Neural progenitor cell (in vitro differentiated cells): ENCODE measurements at regions not wholly inside any gene's neighbourhood (a gene's known extent, or its start where the extent isn't known, plus 50 kb on each side); places are given as distances from the start of the nearest gene placed in this dataset.

ENCODE experiments used
- DNase-seq: peaks from one replicate; pipeline ENCODE4 v3.0.0-alpha.2; 2016; ENCODE audit warnings: low spot score
- H2AFZ ChIP-seq: fragments of 200-600 bp; sonication (generic); replicated peaks from 2 replicates; pipeline ENCODE4 v1.6.1; 2016; ENCODE audit warnings: antibody characterized with exemption
- H3F3A ChIP-seq: fragments of 200-600 bp; sonication (generic); 2 replicates; pipeline ENCODE4 v1.6.1; 2016; ENCODE audit warnings: antibody characterized with exemption, low read depth
- H3K27ac ChIP-seq: fragments of 200-600 bp; sonication (generic); 2 replicates; pipeline ENCODE4 v1.5.1; 2016; ENCODE audit warnings: mild to moderate bottlenecking
- H3K27me3 ChIP-seq: fragments of 200-600 bp; sonication (generic); 2 replicates; pipeline ENCODE4 v1.6.1; 2016; ENCODE audit warnings: mild to moderate bottlenecking, moderate library complexity
- H3K36me3 ChIP-seq: fragments of 200-600 bp; sonication (generic); 2 replicates; pipeline ENCODE4 v1.5.1; 2016
- H3K4me1 ChIP-seq: fragments of 200-600 bp; sonication (generic); 2 replicates; pipeline ENCODE4 v1.6.1; 2016; ENCODE audit warnings: mixed run types
- H3K4me2 ChIP-seq: fragments of 200-600 bp; sonication (generic); 2 replicates; pipeline ENCODE4 v1.6.1; 2016
- H3K4me3 ChIP-seq: fragments of 200-600 bp; sonication (generic); 2 replicates; pipeline ENCODE4 v1.5.1; 2016
- H3K79me2 ChIP-seq: fragments of 200-600 bp; sonication (generic); 2 replicates; pipeline ENCODE4 v1.6.1; 2016; ENCODE audit warnings: low read depth
- H3K9ac ChIP-seq: fragments of 200-600 bp; sonication (generic); 2 replicates; pipeline ENCODE4 v1.6.1; 2016
- H3K9me3 ChIP-seq: fragments of 200-600 bp; sonication (generic); 2 replicates; pipeline ENCODE4 v1.5.1; 2016; ENCODE audit warnings: low read depth
- H4K20me1 ChIP-seq: fragments of 200-600 bp; sonication (generic); 2 replicates; pipeline ENCODE4 v1.6.1; 2016; ENCODE audit warnings: low read depth
- H3K27ac Mint-ChIP-seq: 3 replicates; pipeline ENCODE4 v1.8.0; 2021; ENCODE audit warnings: mixed read lengths
- H3K27me3 Mint-ChIP-seq: 2 replicates; pipeline ENCODE4 v1.8.0; 2022; ENCODE audit warnings: low read depth, mild to moderate bottlenecking, inconsistent platforms, moderate library complexity, mixed read lengths; ENCODE audit not compliant: insufficient read depth
- H3K36me3 Mint-ChIP-seq: 3 replicates; pipeline ENCODE4 v1.8.0; 2021; ENCODE audit warnings: mixed read lengths
- H3K4me1 Mint-ChIP-seq: 3 replicates; pipeline ENCODE4 v1.8.0; 2021; ENCODE audit warnings: mixed read lengths
- H3K4me3 Mint-ChIP-seq: 3 replicates; pipeline ENCODE4 v1.8.0; 2021; ENCODE audit warnings: mild to moderate bottlenecking, moderate library complexity, mixed read lengths
- H3K9me3 Mint-ChIP-seq: 3 replicates; pipeline ENCODE4 v1.8.0; 2020; ENCODE audit warnings: mixed read lengths
- EZH2 ChIP-seq: fragments of 200-600 bp; sonication (generic); IDR thresholded peaks from 2 replicates; pipeline ENCODE4 v1.6.1; 2017; ENCODE audit warnings: antibody characterized with exemption, mild to moderate bottlenecking, moderate library complexity
- EZH2phosphoT487 ChIP-seq: fragments of 200-600 bp; sonication (generic); IDR thresholded peaks from 2 replicates; pipeline ENCODE4 v1.6.1; 2017; ENCODE audit warnings: antibody characterized with exemption
- TF ChIP-seq, protein P1 (sequence below): fragments of 200-600 bp; sonication (generic); IDR thresholded peaks from 2 replicates; pipeline ENCODE4 v1.5.1; 2017; ENCODE audit warnings: antibody characterized with exemption, mild to moderate bottlenecking

DNA sequence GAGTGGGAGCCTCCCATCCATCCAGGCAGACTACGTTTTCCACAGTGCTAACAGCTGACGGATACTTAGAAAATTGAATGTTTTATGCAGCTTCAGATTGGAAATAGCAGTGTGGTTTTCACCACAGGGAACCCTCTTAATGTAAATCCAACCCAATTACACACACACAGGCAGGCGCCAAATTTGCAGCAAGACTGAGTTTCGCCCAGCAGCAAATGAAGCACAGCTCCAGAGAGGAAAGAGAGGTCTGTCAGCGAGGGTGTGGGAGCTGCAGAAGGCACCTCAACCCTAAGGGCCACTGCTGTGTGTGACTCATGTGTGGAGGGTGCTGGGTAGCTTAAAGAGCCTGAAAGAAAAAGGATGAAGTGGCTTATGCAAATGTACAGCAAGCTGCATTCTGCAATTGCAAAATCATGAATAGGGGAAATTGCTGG, 365.7 kb downstream of the MAFB start:
- H4K20me1 ChIP-seq: no peaks in the 10 kb centered on the region
- no peak overlapping the region for H3K4me2 ChIP-seq
- no peak for DNase-seq
- peaks cover 6% of the 10 kb centered on the region for H3K4me1 ChIP-seq
- no peak overlapping the region for H3K9ac ChIP-seq
- no peak for TF ChIP-seq EZH2
- TF ChIP-seq, protein P1, sequence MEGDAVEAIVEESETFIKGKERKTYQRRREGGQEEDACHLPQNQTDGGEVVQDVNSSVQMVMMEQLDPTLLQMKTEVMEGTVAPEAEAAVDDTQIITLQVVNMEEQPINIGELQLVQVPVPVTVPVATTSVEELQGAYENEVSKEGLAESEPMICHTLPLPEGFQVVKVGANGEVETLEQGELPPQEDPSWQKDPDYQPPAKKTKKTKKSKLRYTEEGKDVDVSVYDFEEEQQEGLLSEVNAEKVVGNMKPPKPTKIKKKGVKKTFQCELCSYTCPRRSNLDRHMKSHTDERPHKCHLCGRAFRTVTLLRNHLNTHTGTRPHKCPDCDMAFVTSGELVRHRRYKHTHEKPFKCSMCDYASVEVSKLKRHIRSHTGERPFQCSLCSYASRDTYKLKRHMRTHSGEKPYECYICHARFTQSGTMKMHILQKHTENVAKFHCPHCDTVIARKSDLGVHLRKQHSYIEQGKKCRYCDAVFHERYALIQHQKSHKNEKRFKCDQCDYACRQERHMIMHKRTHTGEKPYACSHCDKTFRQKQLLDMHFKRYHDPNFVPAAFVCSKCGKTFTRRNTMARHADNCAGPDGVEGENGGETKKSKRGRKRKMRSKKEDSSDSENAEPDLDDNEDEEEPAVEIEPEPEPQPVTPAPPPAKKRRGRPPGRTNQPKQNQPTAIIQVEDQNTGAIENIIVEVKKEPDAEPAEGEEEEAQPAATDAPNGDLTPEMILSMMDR: no peak
- no peak for TF ChIP-seq EZH2phosphoT487
- no peak overlapping the region for H3K27ac ChIP-seq
- no peak overlapping the region for H3K4me3 ChIP-seq
- Mint-ChIP-seq H3K9me3 (no peaks in the 10 kb centered on the region), H3K27ac (no peak overlapping the region), H3K4me3 (no peak overlapping the region), H3K27me3 (peaks cover 5% of the 10 kb centered on the region), H3K4me1 (peaks cover 23% of the 10 kb centered on the region), H3K36me3 (no peaks in the 10 kb centered on the region)
- no peaks in the 10 kb centered on the region for H3K79me2 ChIP-seq
- no peaks in the 10 kb centered on the region for H3K9me3 ChIP-seq
- H3K27me3 ChIP-seq: no peaks in the 10 kb centered on the region
- H2AFZ ChIP-seq: no peak overlapping the region
- no peaks in the 10 kb centered on the region for H3F3A ChIP-seq
- no peaks in the 10 kb centered on the region for H3K36me3 ChIP-seq

DNA sequence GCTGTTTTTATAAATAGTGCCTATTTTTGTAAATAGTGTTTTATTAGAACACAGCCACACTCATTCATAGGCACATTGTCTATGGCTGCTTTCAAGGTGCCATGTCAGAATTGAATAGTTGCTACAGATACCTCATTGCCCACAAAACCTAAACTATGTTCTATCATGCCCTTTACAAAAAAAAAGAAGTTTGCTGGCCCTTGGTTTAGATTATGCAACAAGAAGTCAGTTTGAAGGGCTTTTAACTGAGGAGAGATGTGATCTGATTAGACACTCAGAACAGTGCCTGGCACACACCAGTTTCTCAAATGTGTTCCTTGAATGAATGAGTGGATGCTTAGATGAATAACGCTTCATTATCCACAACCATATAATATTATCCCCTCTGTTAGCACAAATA, 366.1 kb downstream of the MAFB start:
- Histone ChIP-seq H3K27me3 (no peaks in the 10 kb centered on the region), H2AFZ (no peak overlapping the region), H3K9ac (no peak overlapping the region), H3K4me3 (no peak overlapping the region), H3K4me2 (no peak overlapping the region), H4K20me1 (no peaks in the 10 kb centered on the region), H3K9me3 (no peaks in the 10 kb centered on the region), H3K4me1 (peaks cover 6% of the 10 kb centered on the region), H3K36me3 (no peaks in the 10 kb centered on the region), H3F3A (no peaks in the 10 kb centered on the region), H3K79me2 (no peaks in the 10 kb centered on the region), H3K27ac (no peak overlapping the region)
- Mint-ChIP-seq H3K9me3 (no peaks in the 10 kb centered on the region), H3K27ac (no peak overlapping the region), H3K4me1 (peaks cover 25% of the 10 kb centered on the region), H3K36me3 (no peaks in the 10 kb centered on the region), H3K27me3 (peaks cover 5% of the 10 kb centered on the region), H3K4me3 (no peak overlapping the region)
- DNase-seq: no peak
- TF ChIP-seq, protein P1: no peak
- TF ChIP-seq EZH2 (no peak), EZH2phosphoT487 (no peak)

DNA sequence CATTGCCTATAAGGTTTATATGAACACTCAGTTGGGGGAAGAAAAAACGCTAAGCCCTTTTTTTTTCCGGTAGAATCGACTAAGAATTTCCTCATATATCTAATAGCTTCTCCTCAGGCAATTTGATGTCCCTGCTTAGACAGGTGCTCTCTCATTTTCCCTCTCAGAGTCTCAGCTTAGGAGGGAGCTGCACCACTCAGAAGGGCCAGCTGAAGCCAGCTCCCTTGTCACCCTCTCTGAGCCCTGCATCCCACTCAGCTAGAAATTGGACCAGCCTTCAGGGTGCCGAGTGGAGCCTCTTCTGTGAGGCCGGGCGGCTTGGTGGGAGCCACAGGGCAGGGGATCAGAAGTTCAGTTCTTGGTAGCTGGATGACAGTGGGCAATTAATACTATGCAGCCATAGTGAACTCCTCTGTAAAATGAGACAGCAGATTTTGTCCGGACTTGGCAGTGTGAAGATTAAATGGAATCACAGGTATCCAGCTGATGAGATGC, 368.5 kb downstream of the MAFB start:
- Mint-ChIP-seq H3K27me3 (peaks cover 7% of the 10 kb centered on the region), H3K27ac (no peak overlapping the region)

More for the DNA sequence above, 368.5 kb downstream of the MAFB start:
- Histone ChIP-seq H3K9me3 (no peaks in the 10 kb centered on the region), H3K4me3 (no peak overlapping the region), H3K4me1 (peaks cover 15% of the 10 kb centered on the region), H3K36me3 (no peaks in the 10 kb centered on the region), H3K27ac (no peak overlapping the region), H2AFZ (no peak overlapping the region), H4K20me1 (no peaks in the 10 kb centered on the region), H3K9ac (no peak overlapping the region), H3K27me3 (no peaks in the 10 kb centered on the region), H3F3A (no peaks in the 10 kb centered on the region), H3K4me2 (no peak overlapping the region), H3K79me2 (no peaks in the 10 kb centered on the region)
- Mint-ChIP-seq H3K36me3 (no peaks in the 10 kb centered on the region), H3K4me1 (peaks cover 29% of the 10 kb centered on the region), H3K4me3 (no peak overlapping the region), H3K9me3 (no peaks in the 10 kb centered on the region)
- TF ChIP-seq, protein P1: no peak
- no peak for TF ChIP-seq EZH2
- no peak for TF ChIP-seq EZH2phosphoT487
- no peak for DNase-seq
